K562 (cell line): ENCODE measurements at regions not wholly inside any gene's neighbourhood (a gene's known extent, or its start where the extent isn't known, plus 50 kb on each side); places are given as distances from the start of the nearest gene placed in this dataset.

Source experiments
- FOXJ3 ChIP-seq: sonication (generic); formaldehyde crosslinking; IDR thresholded peaks from 2 replicates; pipeline ENCODE4 v1.4.0; 2020; ENCODE audit warnings: mild to moderate bottlenecking, missing genetic modification reagents
- HDAC6 ChIP-seq: IDR thresholded peaks from 2 replicates; pipeline ENCODE4 v1.6.1; 2012; ENCODE audit warnings: low read depth, mild to moderate bottlenecking, control low read depth, inconsistent platforms, low read length, moderate library complexity
- MAFF ChIP-seq: IDR thresholded peaks from 2 replicates; pipeline ENCODE4 v1.6.1; 2012; ENCODE audit warnings: low read length, improper control_type of control experiment
- TEAD1 ChIP-seq, 2 experiments: fragments of 450-650 bp in 1 of 2; sonication (generic) in 1 of 2; formaldehyde crosslinking; IDR thresholded peaks; 2 replicates each; pipeline versions ENCODE4 v1.4.0 to v1.8.0; 2020 to 2022; ENCODE audit warnings: mild to moderate bottlenecking in 2 of 2, missing genetic modification reagents in 1 of 2
- ZNF77 ChIP-seq: fragments of 250-450 bp; sonication (Bioruptor Pico); IDR thresholded peaks from 2 replicates; pipeline ENCODE4 v1.5.0; 2020
- TF ChIP-seq, protein P1 (sequence below): fragments of 250-450 bp; sonication (Bioruptor Pico); IDR thresholded peaks from 2 replicates; pipeline ENCODE4 v1.4.0; 2020; ENCODE audit warnings: mild to moderate bottlenecking, moderate library complexity
- TF ChIP-seq, protein P2 (sequence below): fragments of 450-650 bp; IDR thresholded peaks from 2 replicates; pipeline ENCODE4 v1.6.1; 2016; ENCODE audit warnings: low read depth

DNA sequence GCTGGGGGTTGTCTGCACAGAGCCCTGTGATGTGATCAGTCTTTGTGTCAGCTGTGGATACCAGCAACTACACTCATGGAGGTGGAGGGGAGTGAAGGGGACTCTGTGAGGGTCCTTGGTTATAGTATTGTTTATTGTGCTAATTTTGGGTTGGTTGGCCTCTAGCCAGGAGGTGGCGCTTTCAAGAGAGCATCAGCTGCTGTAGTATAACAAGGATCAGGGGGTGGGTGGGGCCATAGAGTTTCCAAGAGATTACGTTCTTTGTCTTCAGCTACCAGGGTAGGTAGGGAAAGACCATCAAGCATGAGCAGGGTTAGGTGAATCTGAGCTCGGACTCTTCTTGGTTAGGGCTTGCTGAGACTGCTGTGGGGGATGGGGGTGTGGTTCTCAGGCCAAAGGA lies 97.1 kb upstream of the HS3ST3A1 start (continued):
- TF ChIP-seq TEAD1 (CRISPR knock-in tag; IDR thresholded peaks at IDR 0.05) (no peak), HDAC6 (no peak), FOXJ3 (CRISPR knock-in tag) (no peak), ZNF77 (CRISPR knock-in tag) (no peak), MAFF (no peak)
- TF ChIP-seq, protein P1, sequence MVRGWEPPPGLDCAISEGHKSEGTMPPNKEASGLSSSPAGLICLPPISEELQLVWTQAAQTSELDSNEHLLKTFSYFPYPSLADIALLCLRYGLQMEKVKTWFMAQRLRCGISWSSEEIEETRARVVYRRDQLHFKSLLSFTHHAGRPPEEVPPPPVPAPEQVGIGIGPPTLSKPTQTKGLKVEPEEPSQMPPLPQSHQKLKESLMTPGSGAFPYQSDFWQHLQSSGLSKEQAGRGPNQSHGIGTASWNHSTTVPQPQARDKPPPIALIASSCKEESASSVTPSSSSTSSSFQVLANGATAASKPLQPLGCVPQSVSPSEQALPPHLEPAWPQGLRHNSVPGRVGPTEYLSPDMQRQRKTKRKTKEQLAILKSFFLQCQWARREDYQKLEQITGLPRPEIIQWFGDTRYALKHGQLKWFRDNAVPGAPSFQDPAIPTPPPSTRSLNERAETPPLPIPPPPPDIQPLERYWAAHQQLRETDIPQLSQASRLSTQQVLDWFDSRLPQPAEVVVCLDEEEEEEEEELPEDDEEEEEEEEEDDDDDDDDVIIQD (CRISPR knock-in tag): no peak
- TF ChIP-seq, protein P2, sequence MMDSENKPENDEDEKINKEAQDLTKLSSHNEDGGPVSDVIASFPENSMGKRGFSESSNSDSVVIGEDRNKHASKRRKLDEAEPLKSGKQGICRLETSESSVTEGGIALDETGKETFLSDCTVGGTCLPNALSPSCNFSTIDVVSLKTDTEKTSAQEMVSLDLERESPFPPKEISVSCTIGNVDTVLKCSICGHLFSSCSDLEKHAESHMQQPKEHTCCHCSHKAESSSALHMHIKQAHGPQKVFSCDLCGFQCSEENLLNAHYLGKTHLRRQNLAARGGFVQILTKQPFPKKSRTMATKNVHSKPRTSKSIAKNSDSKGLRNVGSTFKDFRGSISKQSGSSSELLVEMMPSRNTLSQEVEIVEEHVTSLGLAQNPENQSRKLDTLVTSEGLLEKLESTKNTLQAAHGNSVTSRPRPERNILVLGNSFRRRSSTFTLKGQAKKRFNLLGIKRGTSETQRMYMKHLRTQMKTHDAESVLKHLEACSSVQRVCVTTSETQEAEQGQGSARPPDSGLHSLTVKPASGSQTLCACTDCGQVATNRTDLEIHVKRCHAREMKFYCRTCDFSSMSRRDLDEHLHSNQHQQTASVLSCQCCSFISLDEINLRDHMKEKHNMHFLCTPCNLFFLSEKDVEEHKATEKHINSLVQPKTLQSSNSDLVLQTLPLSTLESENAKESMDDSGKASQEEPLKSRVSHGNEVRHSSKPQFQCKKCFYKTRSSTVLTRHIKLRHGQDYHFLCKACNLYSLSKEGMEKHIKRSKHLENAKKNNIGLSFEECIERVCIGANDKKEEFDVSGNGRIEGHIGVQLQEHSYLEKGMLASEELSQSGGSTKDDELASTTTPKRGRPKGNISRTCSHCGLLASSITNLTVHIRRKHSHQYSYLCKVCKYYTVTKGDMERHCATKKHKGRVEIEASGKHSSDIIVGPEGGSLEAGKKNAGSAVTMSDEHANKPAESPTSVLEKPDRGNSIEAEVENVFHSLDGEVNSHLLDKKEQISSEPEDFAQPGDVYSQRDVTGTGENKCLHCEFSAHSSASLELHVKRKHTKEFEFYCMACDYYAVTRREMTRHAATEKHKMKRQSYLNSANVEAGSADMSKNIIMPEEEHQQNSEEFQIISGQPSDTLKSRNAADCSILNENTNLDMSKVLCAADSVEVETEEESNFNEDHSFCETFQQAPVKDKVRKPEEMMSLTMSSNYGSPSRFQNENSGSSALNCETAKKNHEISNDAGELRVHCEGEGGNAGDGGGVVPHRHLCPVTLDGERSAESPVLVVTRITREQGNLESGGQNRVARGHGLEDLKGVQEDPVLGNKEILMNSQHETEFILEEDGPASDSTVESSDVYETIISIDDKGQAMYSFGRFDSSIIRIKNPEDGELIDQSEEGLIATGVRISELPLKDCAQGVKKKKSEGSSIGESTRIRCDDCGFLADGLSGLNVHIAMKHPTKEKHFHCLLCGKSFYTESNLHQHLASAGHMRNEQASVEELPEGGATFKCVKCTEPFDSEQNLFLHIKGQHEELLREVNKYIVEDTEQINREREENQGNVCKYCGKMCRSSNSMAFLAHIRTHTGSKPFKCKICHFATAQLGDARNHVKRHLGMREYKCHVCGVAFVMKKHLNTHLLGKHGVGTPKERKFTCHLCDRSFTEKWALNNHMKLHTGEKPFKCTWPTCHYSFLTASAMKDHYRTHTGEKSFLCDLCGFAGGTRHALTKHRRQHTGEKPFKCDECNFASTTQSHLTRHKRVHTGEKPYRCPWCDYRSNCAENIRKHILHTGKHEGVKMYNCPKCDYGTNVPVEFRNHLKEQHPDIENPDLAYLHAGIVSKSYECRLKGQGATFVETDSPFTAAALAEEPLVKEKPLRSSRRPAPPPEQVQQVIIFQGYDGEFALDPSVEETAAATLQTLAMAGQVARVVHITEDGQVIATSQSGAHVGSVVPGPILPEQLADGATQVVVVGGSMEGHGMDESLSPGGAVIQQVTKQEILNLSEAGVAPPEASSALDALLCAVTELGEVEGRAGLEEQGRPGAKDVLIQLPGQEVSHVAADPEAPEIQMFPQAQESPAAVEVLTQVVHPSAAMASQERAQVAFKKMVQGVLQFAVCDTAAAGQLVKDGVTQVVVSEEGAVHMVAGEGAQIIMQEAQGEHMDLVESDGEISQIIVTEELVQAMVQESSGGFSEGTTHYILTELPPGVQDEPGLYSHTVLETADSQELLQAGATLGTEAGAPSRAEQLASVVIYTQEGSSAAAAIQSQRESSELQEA: no peak
